PFSK-1 (cell line): ENCODE measurements at regions not wholly inside any gene's neighbourhood (a gene's known extent, or its start where the extent isn't known, plus 50 kb on each side); places are given as distances from the start of the nearest gene placed in this dataset.

ENCODE experiments used
- FOXP2 ChIP-seq: optimal IDR thresholded peaks from 2 replicates; pipeline ENCODE3; 2011; ENCODE audit warnings: borderline replicate concordance, control low read depth, inconsistent platforms; ENCODE audit not compliant: insufficient read depth; ENCODE audit errors: extremely low read length, extremely low read depth
- POLR2AphosphoS5 ChIP-seq: IDR thresholded peaks from 2 replicates; pipeline ENCODE4 v1.6.1; 2012; ENCODE audit warnings: low read depth, mild to moderate bottlenecking, control low read depth, low read length, moderate library complexity
- REST ChIP-seq, 2 experiments: IDR thresholded peaks; 2 replicates each; pipeline versions ENCODE4 v1.6.1 to v1.8.0; 2011 to 2012; ENCODE audit warnings: low read depth in 2 of 2, low read length in 2 of 2, control low read depth in 1 of 2, inconsistent platforms in 1 of 2, mild to moderate bottlenecking in 1 of 2, moderate library complexity in 1 of 2; ENCODE audit not compliant: insufficient read depth in 1 of 2
- SIN3A ChIP-seq: IDR thresholded peaks from 2 replicates; pipeline ENCODE4 v1.6.1; 2012; ENCODE audit warnings: mild to moderate bottlenecking, low read length, moderate library complexity, borderline replicate concordance; ENCODE audit not compliant: insufficient read depth
- TAF1 ChIP-seq: IDR thresholded peaks from 2 replicates; pipeline ENCODE4 v1.6.1; 2012; ENCODE audit warnings: low read length, control low read depth, borderline replicate concordance; ENCODE audit not compliant: insufficient read depth

GRCh38 chr3:101954361-101954760 is 105.0 kb downstream of the NFKBIZ start:
- no peak for TF ChIP-seq POLR2AphosphoS5
- TF ChIP-seq TAF1 = no peak
- TF ChIP-seq FOXP2 = no peak
- no peak for TF ChIP-seq REST (IDR thresholded peaks at IDR 0.05; ENCODE audit: insufficient read depth in 1 of 2, low read depth in 2 of 2, low read length in 2 of 2)
- no peak for TF ChIP-seq SIN3A

DNA sequence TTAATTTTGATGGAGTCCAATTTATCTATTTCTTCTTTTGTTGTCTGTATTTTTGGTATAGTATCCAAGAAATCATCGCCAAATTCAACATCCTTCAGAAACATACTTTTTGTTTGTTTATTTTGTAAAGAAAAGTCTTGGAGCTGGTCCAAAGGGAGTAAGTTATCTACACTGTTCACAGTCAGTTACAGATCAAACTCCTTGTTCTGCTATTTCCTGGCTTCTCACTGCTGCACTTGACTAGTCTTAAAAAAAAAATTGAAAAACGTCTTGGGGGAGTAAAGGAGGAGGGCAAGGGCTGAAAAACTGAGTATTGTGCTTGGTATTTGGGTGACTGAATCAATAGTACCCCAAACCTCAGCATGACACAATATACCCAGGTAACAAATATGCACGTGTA is 105.6 kb downstream of the NFKBIZ start:
- TF ChIP-seq POLR2AphosphoS5 (no peak), TAF1 (no peak), FOXP2 (no peak), SIN3A (no peak), REST (IDR thresholded peaks at IDR 0.05; ENCODE audit: insufficient read depth in 1 of 2, low read depth in 2 of 2, low read length in 2 of 2) (no peak)

DNA sequence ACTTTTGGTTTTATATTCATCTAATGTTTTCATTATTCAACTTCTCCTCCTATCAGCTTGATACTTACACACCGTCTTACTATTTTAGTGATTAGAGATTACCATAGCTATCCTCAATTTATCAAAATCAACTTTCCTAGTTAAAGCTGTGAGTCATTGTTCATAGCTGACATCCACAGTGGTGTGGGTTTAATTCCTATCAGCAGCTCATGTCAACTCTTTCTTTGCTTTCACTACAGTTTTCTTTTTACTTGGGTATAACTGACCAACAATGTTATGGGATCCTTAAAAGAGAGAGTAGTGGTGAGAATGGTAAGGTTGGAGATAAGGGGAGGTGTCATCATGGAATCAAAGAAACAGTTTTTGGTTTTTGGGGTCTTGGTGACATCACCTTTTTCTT is 112.7 kb downstream of the NFKBIZ start:
- TF ChIP-seq FOXP2 (no peak), POLR2AphosphoS5 (no peak), SIN3A (no peak), TAF1 (no peak), REST (IDR thresholded peaks at IDR 0.05; ENCODE audit: insufficient read depth in 1 of 2, low read depth in 2 of 2, low read length in 2 of 2) (no peak)

DNA sequence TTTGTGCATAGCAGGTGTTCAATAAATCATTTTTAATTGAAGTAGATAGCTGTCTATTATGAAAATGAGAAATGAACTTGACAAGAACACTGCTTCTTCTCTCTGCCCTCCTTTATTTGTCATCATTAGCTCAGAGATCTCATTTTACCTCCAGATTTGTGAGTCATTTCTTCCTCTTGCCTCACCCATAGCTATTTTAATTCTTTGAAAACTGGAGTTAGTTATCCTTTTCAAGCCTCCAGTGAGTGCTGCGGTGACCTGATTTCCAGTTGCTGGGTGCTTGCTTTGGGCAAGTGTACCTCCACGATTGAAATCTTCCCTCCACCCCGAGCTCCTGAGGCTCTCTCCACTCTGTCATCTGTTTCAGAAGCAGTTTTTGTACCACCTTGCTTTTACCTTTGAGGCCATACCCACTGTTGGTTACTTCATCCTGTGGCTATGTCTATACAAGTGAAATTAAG is 114.6 kb downstream of the NFKBIZ start:
- TF ChIP-seq FOXP2 (no peak), SIN3A (no peak), REST (IDR thresholded peaks at IDR 0.05; ENCODE audit: insufficient read depth in 1 of 2, low read depth in 2 of 2, low read length in 2 of 2) (no peak), TAF1 (no peak), POLR2AphosphoS5 (no peak)

- TF ChIP-seq SIN3A = no peak
- TF ChIP-seq TAF1 = no peak
- no peak for TF ChIP-seq REST (IDR thresholded peaks at IDR 0.05; ENCODE audit: insufficient read depth in 1 of 2, low read depth in 2 of 2, low read length in 2 of 2)
- no peak for TF ChIP-seq FOXP2
- TF ChIP-seq POLR2AphosphoS5 = no peak
These were observed 115.5 kb downstream of the NFKBIZ start for GRCh38 chr3:101964861-101965260.
